Endothelial cell of umbilical vein (primary cell): ENCODE measurements at regions not wholly inside any gene's neighbourhood (a gene's known extent, or its start where the extent isn't known, plus 50 kb on each side); places are given as distances from the start of the nearest gene placed in this dataset.

Experiments
- EZH2 ChIP-seq: IDR thresholded peaks from 2 replicates; pipeline ENCODE4 v1.6.1; 2012; ENCODE audit warnings: borderline replicate concordance, low read depth, mild to moderate bottlenecking, moderate library complexity, low read length, inconsistent platforms; ENCODE audit not compliant: severe bottlenecking
- FOS ChIP-seq: IDR thresholded peaks from 2 replicates; pipeline ENCODE4 v1.6.1; 2011; ENCODE audit warnings: mild to moderate bottlenecking, low read length, moderate library complexity, borderline replicate concordance; ENCODE audit not compliant: insufficient read depth
- JUN ChIP-seq: IDR thresholded peaks from 2 replicates; pipeline ENCODE4 v1.6.1; 2011; ENCODE audit warnings: borderline replicate concordance, low read depth; ENCODE audit not compliant: insufficient read length, insufficient read depth
- MYC ChIP-seq: IDR thresholded peaks from one replicate; pipeline ENCODE4 v1.6.1; 2011; ENCODE audit warnings: mild to moderate bottlenecking, low read depth, low read length
- POLR2A ChIP-seq: IDR thresholded peaks from 2 replicates; pipeline ENCODE4 v1.6.1; 2012; ENCODE audit warnings: low read depth, mild to moderate bottlenecking, control low read depth, low read length
- POLR2AphosphoS5 ChIP-seq: IDR thresholded peaks from 2 replicates; pipeline ENCODE4 v1.6.1; 2012; ENCODE audit warnings: low read depth, mild to moderate bottlenecking, control low read depth, low read length, moderate library complexity; ENCODE audit not compliant: insufficient read depth
- TF ChIP-seq, protein P1 (sequence below), 2 donors: IDR thresholded peaks; 1 replicate in 1 of 2; 2 replicates in 1 of 2; pipeline ENCODE4 v1.5.1; 2011; ENCODE audit warnings: low read length in 2 of 2, mild to moderate bottlenecking in 2 of 2, moderate library complexity in 2 of 2, control low read depth in 1 of 2, inconsistent platforms in 1 of 2, low read depth in 1 of 2; ENCODE audit not compliant: insufficient read depth in 1 of 2; ENCODE audit errors: extremely low read depth in 1 of 2
- TF ChIP-seq, protein P2 (sequence below): IDR thresholded peaks from 2 replicates; pipeline ENCODE4 v1.6.1; 2011; ENCODE audit not compliant: insufficient read depth, insufficient read length

GRCh38 chr2:234661175-234661574, 164.3 kb upstream of the ARL4C start:
- TF ChIP-seq, protein P1, sequence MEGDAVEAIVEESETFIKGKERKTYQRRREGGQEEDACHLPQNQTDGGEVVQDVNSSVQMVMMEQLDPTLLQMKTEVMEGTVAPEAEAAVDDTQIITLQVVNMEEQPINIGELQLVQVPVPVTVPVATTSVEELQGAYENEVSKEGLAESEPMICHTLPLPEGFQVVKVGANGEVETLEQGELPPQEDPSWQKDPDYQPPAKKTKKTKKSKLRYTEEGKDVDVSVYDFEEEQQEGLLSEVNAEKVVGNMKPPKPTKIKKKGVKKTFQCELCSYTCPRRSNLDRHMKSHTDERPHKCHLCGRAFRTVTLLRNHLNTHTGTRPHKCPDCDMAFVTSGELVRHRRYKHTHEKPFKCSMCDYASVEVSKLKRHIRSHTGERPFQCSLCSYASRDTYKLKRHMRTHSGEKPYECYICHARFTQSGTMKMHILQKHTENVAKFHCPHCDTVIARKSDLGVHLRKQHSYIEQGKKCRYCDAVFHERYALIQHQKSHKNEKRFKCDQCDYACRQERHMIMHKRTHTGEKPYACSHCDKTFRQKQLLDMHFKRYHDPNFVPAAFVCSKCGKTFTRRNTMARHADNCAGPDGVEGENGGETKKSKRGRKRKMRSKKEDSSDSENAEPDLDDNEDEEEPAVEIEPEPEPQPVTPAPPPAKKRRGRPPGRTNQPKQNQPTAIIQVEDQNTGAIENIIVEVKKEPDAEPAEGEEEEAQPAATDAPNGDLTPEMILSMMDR (IDR thresholded peaks at IDR 0.05; ENCODE audit: extremely low read depth in 1 of 2, insufficient read depth in 1 of 2, low read depth in 1 of 2, low read length in 2 of 2) = no peak
- TF ChIP-seq POLR2A = no peak
- no peak for TF ChIP-seq EZH2
- no peak for TF ChIP-seq POLR2AphosphoS5
- TF ChIP-seq, protein P2, sequence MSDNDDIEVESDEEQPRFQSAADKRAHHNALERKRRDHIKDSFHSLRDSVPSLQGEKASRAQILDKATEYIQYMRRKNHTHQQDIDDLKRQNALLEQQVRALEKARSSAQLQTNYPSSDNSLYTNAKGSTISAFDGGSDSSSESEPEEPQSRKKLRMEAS = no peak
- no peak for TF ChIP-seq JUN
- TF ChIP-seq FOS = no peak
- TF ChIP-seq MYC = no peak
